ENCODE measurements at regions not wholly inside any gene's neighbourhood (a gene's known extent, or its start where the extent isn't known, plus 50 kb on each side); places are given as distances from the start of the nearest gene placed in this dataset.
"Not testable (repeated sequence)": the region's sequence is repeated elsewhere in the genome, so short reads cannot be mapped to it uniquely, and the experiment has no call there.

DNA sequence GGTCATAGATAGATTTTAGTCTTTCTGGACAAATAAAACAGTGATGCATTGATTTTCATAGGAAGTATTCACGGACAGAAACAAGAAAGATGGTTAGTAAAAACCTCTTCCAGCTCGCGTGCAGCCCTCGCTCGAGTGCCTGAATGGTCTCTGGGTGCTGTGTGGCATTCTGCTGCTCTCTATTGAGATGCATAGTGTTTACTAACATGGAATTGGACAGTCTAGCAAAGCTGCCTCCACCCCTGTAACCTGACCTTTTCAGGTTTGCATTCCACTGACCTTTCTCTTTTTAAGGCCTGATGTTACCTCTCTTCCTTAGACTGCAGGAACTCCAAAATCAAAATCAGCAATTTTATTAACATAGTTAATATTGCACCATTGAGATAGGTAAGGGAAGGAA, 643.4 kb downstream of the JRKL start:
- H3K36me3 Mint-ChIP-seq, result no peaks in the 10 kb centered on the region

DNA sequence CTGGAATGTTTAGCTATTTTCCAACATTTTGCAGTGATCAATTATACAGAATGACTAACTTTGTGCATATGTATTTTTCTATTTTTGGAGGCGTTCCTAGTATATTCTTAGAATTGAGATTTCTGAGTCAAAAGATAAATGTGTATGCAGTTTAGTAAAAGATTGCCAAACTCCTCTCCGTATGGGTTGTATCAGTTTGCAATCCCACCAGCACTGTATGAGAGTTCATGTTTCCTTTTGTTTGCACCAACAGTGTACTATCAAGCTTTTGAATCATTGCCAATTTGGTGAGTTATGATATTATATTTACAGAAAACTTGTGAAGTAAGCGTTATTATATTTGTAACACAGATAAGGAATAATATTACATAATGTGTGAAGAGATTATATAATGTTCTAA, 658.7 kb downstream of the JRKL start:
- Mint-ChIP-seq H3K27ac (no peak overlapping the region), H3K27me3 (no peaks in the 10 kb centered on the region), H3K4me3 (no peak overlapping the region), H3K36me3 (no peaks in the 10 kb centered on the region), H3K4me1 (no peaks in the 10 kb centered on the region), H3K9me3 (peaks cover 5% of the 10 kb centered on the region)
- DNase-seq, result no peak

More for the DNA sequence above, 643.4 kb downstream of the JRKL start:
- Mint-ChIP-seq H3K27ac (no peak overlapping the region), H3K4me1 (no peaks in the 10 kb centered on the region), H3K9me3 (no peaks in the 10 kb centered on the region), H3K27me3 (no peaks in the 10 kb centered on the region), H3K4me3 (no peak overlapping the region)
- DNase-seq, result no peak

DNA sequence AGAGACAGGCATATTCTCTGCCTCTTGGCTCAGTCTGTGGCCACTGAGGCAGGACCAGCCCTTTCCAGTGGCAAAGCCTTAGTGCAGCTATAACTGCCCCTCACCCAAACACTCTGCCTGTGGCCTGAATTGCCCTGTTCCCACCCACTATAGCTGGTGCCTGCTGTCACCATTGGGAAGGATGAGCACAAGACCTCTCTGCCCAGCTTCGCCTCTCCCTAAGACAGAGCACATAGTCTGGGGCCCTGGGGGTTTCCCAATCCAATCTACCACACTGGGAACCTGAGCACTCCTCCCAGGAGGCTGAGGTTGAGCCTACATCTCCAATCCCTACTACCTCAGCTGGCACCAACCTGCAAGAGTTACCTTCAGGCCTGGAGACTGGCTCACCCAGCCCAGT, 670.4 kb downstream of the JRKL start:
- no peak overlapping the region for H3K4me3 Mint-ChIP-seq
- H3K9me3 Mint-ChIP-seq, result peaks cover 15% of the 10 kb centered on the region
- H3K36me3 Mint-ChIP-seq, result no peaks in the 10 kb centered on the region
- H3K4me1 Mint-ChIP-seq, result no peaks in the 10 kb centered on the region
- no peak overlapping the region for H3K27ac Mint-ChIP-seq
- DNase-seq, result no peak
- H3K27me3 Mint-ChIP-seq, result no peaks in the 10 kb centered on the region

DNA sequence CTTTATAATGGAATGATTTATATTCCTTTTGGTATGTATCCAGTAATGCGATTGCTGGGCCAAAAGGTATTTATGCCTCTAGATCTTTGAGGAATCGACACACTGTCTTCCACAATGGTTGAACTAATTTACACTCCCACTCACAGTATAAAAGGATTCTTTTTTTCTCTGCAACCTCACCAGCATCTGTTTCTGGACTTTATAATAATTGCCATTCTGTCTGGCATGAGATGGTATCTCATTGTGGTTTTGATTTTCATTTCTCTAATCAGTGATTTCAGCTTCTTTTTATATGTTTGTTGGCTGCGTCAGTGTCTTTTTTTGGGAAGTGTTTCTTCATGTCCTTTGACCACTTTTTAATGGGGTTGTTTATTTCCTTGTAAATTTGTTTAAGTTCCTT, 679.3 kb downstream of the JRKL start:
- no peak for DNase-seq
- H3K4me1 Mint-ChIP-seq, result no peaks in the 10 kb centered on the region
- H3K36me3 Mint-ChIP-seq, result no peaks in the 10 kb centered on the region
- H3K4me3 Mint-ChIP-seq, result no peak overlapping the region
- H3K9me3 Mint-ChIP-seq, result peaks cover 29% of the 10 kb centered on the region
- no peaks in the 10 kb centered on the region for H3K27me3 Mint-ChIP-seq
- no peak overlapping the region for H3K27ac Mint-ChIP-seq

DNA sequence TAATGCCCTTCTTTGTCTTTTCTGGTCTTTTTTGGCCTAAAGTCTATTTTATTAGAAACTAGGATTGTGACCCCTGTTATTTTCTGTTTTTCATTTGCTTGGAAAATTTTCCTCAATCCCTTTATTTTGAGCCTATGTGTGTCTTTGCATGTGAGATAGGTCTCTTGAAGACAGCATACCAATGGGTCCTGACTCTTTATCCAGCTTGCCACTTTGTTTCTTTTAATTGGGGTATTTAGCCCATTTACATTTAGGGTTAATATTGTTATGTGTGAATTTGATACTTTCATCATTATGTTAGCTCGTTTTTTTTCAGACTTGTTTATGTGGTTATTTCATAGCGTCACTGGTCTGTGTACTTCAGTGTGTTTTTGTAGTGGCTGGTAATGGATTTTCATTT, 682.6 kb downstream of the JRKL start:
- DNase-seq, result no peak
- Mint-ChIP-seq H3K9me3 (peaks cover 32% of the 10 kb centered on the region), H3K4me3 (no peak overlapping the region), H3K27ac (no peak overlapping the region), H3K4me1 (no peaks in the 10 kb centered on the region), H3K36me3 (no peaks in the 10 kb centered on the region), H3K27me3 (no peaks in the 10 kb centered on the region)

DNA sequence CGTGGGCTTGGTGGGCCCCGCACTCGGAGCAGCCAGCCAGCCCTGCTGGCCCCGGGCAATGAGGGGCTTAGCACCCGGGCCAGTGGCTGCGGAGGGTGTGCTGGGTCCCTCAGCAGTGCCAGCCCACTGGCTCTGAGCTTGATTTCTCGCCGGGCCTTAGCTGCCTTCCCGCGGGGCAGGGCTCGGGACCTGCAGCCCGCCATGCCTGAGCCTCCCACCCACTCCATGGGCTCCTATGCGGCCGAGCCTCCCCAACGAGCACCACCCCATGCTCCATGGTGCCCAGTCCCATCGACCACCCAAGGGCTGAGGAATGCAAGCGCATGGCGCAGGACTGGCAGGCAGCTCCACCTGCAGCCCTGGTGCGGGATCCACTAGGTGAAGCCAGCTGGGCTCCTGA, 686.9 kb downstream of the JRKL start:
- H3K36me3 Mint-ChIP-seq, H3K4me3 Mint-ChIP-seq, H3K27me3 Mint-ChIP-seq, H3K4me1 Mint-ChIP-seq, H3K27ac Mint-ChIP-seq, DNase-seq: not testable (repeated sequence)
- peaks cover 22% of the 10 kb centered on the region for H3K9me3 Mint-ChIP-seq

DNA sequence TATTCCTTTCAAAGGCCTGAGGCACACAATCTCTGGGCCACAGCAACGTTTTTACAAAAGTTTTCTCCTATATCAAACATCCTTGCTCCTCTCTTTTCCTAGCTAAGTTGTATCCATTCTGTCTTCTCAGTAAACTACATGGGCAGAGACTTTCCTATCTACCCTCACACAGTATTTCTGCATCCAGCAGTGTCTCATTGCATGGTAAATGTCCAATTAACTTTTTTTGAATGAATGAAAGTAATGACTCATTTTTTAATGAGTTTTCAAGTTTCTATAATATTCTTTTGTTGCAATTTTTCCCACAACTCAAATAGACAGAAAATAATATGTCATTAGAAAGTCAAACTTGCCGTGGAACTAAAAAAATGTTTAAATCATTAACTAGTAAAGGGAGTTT, 688.6 kb downstream of the JRKL start:
- Mint-ChIP-seq H3K4me1 (no peaks in the 10 kb centered on the region), H3K27ac (no peak overlapping the region), H3K27me3 (no peaks in the 10 kb centered on the region), H3K4me3 (no peak overlapping the region), H3K9me3 (peaks cover 8% of the 10 kb centered on the region), H3K36me3 (no peaks in the 10 kb centered on the region)
- no peak for DNase-seq

DNA sequence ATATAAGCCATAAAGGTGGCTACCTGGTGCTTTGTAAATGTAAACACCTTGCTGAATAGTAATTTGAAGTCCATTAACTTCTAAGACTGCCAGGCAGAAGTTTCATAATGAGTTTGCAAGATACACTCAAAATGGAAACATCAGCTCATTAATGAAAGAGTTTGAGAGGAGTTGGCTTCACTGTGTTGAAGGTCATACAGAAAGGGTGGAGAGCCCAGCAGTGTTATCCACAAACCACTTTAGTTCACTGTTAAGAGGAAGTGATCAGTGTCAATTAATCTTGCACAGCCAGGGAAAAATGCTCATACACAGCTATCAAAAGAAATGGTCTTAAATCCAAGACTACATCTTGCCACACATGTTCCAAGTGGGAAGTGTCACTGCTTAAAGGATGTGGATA, 689.4 kb downstream of the JRKL start:
- Mint-ChIP-seq H3K36me3 (no peaks in the 10 kb centered on the region), H3K27me3 (no peaks in the 10 kb centered on the region), H3K27ac (no peak overlapping the region), H3K4me3 (no peak overlapping the region), H3K9me3 (peaks cover 4% of the 10 kb centered on the region), H3K4me1 (no peaks in the 10 kb centered on the region)
- no peak for DNase-seq

DNA sequence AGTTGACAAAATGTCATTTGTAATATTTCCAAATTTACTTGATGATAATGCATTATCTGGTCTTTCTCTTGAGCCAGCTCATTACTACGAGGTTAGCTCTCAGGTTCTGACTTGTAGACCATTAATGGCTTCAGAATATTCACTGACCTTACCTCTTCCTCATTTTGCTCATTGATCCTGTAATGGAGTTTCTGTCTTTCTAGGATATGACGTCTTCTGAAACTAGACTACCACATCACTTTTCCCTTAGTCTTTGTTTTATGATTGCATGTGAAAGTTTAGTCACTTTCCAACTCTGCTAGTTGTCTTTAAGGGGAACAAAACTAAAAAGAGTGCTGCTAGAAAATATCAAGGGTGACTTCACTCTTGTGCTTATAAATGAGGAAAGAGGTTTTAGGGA, 697.6 kb downstream of the JRKL start:
- H3K4me1 Mint-ChIP-seq, result no peaks in the 10 kb centered on the region
- H3K36me3 Mint-ChIP-seq, result no peaks in the 10 kb centered on the region
- no peak overlapping the region for H3K27ac Mint-ChIP-seq
- no peak for DNase-seq
- no peak overlapping the region for H3K4me3 Mint-ChIP-seq
- H3K9me3 Mint-ChIP-seq, result no peaks in the 10 kb centered on the region
- no peaks in the 10 kb centered on the region for H3K27me3 Mint-ChIP-seq

DNA sequence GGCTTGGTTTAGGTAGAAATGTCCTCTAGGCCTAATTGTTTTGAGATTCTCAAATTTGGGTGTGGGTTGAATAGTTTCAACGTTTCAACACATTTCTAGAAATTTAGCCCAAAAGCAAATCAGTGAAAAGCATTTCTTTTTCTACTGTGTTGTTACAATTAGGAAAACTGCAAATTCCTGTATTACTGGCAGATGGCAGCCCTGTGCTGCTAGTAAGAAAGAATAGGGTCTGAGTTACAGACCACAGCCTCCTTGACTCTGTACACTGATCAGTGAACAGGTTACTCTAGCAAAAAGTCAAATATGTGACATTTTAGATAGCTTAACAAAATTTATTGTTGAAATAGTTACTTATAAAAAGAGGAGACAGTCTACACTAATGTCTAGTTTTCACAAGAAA, 703.0 kb downstream of the JRKL start:
- Mint-ChIP-seq H3K27me3 (no peaks in the 10 kb centered on the region), H3K27ac (no peak overlapping the region), H3K9me3 (no peaks in the 10 kb centered on the region), H3K4me3 (no peak overlapping the region), H3K4me1 (no peaks in the 10 kb centered on the region), H3K36me3 (no peaks in the 10 kb centered on the region)
- no peak for DNase-seq

DNA sequence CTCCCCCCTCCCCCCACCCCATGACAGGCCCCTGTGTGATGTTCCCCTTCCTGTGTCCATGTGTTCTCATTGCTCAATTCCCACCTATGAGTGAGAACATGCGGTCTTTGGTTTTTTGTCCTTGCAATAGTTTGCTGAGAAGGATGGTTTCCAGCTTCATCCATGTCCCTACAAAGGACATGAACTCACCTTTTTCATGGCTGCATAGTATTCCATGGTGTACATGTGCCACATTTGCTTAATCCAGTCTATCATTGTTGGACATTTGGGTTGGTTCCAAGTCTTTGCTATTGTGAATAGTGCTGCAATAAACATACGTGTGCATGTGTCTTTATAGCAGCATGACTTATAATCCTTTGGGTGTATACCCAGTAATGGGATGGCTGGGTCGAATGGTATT, 712.4 kb downstream of the JRKL start:
- H3K4me1 Mint-ChIP-seq, H3K36me3 Mint-ChIP-seq, H3K4me3 Mint-ChIP-seq, H3K27ac Mint-ChIP-seq, DNase-seq, H3K27me3 Mint-ChIP-seq, H3K9me3 Mint-ChIP-seq: not testable (repeated sequence)

DNA sequence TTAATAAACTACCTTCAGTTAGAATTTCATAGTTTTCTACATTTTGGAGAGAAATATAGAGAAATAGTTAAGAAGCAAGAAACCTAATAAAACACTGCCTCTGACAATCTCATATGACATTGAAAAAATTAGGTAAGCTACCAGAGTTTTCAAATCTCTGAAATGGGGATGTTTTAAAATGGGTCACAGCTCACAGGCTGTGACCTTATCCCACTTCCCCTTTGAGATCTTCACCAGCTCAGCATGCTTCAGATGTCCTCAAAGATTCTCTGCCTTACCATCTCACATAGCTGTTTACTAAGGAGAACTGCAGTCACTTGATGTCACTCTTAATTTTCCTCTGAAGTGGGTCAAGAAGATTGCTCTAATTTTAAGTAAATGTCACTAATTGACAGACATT, 717.8 kb downstream of the JRKL start:
- H3K9me3 Mint-ChIP-seq, result peaks cover 2% of the 10 kb centered on the region
- no peaks in the 10 kb centered on the region for H3K27me3 Mint-ChIP-seq
- H3K27ac Mint-ChIP-seq, result no peak overlapping the region
- H3K4me3 Mint-ChIP-seq, result no peak overlapping the region
- H3K36me3 Mint-ChIP-seq, result no peaks in the 10 kb centered on the region
- H3K4me1 Mint-ChIP-seq, result no peaks in the 10 kb centered on the region
- DNase-seq, result no peak

DNA sequence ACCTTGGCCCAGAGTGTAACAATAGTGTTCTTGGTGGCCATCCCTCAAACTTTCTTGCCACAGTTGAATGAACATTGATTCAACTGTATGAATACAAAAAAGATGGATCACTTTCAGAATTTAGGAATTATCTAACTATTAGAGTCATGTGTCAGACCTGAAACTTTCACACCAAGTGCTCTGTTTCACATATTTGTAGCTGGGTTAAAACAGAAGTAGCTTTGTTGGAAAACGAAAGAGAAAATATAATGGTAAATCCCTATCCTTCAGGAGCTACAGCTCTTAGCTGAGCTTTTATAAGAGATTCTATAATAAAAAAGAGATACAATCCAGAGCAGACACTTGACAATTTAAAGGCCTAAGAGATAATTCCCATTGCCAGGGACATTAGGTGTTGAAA, 719.3 kb downstream of the JRKL start:
- H3K27ac Mint-ChIP-seq, result no peak overlapping the region
- H3K9me3 Mint-ChIP-seq, result peaks cover 2% of the 10 kb centered on the region
- H3K27me3 Mint-ChIP-seq, result no peaks in the 10 kb centered on the region
- DNase-seq, result no peak
- no peak overlapping the region for H3K4me3 Mint-ChIP-seq
- no peaks in the 10 kb centered on the region for H3K4me1 Mint-ChIP-seq
- H3K36me3 Mint-ChIP-seq, result no peaks in the 10 kb centered on the region

DNA sequence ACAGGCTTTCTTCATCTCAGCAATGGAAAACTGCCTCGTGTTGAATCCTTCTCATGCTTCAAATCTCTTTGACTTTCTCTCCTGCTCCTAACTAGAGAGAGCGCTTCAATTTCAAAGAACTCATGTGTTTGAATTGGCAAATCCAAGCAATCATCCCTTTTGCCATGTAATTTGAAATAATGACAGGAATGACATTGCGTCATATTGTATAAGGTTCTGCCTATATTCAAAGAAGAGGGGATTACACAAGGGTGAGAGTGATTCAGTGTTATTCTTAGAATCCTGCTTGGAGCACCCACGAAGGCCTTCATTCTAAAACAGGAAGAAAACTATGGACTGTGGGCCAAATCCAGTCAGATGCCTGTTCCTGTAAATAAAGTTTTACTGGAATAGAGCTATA, 720.6 kb downstream of the JRKL start:
- Mint-ChIP-seq H3K4me3 (no peak overlapping the region), H3K27me3 (no peaks in the 10 kb centered on the region), H3K4me1 (no peaks in the 10 kb centered on the region), H3K9me3 (peaks cover 2% of the 10 kb centered on the region), H3K27ac (no peak overlapping the region), H3K36me3 (no peaks in the 10 kb centered on the region)
- DNase-seq, result no peak

DNA sequence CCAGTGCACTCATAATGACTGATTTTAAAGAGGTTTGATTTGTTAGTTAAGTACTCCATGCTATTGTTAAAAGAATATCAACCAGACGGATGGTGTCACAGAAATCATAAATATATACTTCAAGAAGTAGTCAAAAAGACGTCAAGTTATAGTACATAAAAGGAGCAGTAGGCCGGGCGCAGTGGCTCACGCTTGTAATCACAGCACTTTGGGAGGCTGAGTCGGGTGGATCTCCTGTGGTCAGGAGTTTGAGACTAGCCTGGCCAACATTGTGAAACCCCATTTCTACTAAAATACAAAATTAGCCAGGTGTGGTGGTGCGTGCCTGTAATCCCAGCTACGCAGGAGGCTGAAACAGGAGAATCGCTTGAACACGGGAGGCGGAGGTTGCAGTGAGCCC, 721.7 kb downstream of the JRKL start:
- H3K9me3 Mint-ChIP-seq, result peaks cover 2% of the 10 kb centered on the region
- DNase-seq, result no peak
- H3K4me1 Mint-ChIP-seq, result no peaks in the 10 kb centered on the region
- H3K4me3 Mint-ChIP-seq, result no peak overlapping the region
- H3K27me3 Mint-ChIP-seq, result no peaks in the 10 kb centered on the region
- H3K27ac Mint-ChIP-seq, result no peak overlapping the region
- no peaks in the 10 kb centered on the region for H3K36me3 Mint-ChIP-seq

DNA sequence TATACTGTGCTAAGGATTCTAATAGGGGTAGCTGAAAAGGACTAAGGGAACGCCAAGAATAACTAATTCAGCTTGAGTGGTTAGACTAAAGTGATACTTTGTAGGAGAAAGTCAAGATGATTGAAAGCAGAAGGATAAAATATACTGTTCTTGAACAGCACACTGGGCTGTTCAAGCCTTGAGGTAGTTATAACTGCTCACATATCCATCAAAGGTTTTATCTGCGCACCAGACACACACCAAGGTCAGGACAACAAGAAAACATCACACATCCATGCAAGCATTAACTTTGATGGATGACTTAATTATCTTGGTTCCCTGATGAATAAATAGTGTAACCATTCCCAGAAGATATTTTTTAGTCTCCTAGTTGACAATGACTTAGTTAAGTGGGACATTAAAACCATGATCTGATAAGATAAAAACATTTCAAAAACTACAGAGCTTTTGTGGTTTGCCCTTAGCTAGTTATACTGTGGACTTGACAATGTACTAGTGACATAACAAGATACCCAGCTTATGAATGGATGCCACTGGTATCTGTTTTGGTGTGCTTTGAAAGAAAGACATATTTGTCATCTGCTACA, 728.9 kb downstream of the JRKL start:
- Mint-ChIP-seq H3K36me3 (no peaks in the 10 kb centered on the region), H3K27me3 (no peaks in the 10 kb centered on the region), H3K9me3 (peaks cover 2% of the 10 kb centered on the region), H3K27ac (no peak overlapping the region), H3K4me3 (no peak overlapping the region), H3K4me1 (no peaks in the 10 kb centered on the region)
- DNase-seq, result no peak

DNA sequence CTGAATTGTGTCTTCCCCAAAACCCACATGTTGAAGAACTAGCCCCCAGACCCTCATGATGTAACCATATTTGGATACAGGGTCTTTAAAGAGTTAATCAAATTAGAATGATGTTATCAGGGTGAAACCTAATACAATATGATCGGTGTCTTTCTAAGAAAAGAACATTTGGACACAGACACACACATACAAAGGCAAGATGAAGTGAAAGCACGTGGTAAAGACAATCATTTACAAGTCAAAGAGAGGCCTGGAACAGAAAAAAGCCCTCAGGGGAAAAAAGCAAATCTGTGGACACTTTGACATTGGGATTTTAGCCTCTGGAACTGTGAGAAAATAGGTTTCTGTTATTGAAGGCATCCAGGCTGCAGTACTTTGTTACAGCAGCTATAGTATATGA, 733.4 kb downstream of the JRKL start:
- H3K4me3 Mint-ChIP-seq, result no peak overlapping the region
- no peaks in the 10 kb centered on the region for H3K36me3 Mint-ChIP-seq
- DNase-seq, result no peak
- H3K27me3 Mint-ChIP-seq, result no peaks in the 10 kb centered on the region
- H3K9me3 Mint-ChIP-seq, result peaks cover 10% of the 10 kb centered on the region
- H3K4me1 Mint-ChIP-seq, result no peaks in the 10 kb centered on the region
- H3K27ac Mint-ChIP-seq, result no peak overlapping the region
